Neutrophil (primary cell): ENCODE measurements at regions not wholly inside any gene's neighbourhood (a gene's known extent, or its start where the extent isn't known, plus 50 kb on each side); places are given as distances from the start of the nearest gene placed in this dataset.
"Not testable (repeated sequence)": the region's sequence is repeated elsewhere in the genome, so short reads cannot be mapped to it uniquely, and the experiment has no call there.

Experiments
- H3K27ac ChIP-seq: fragments of 200-600 bp; sonication (generic); 2 replicates; pipeline ENCODE4 v1.5.1; 2016; ENCODE audit warnings: mild to moderate bottlenecking, moderate library complexity
- H3K27me3 ChIP-seq: fragments of 200-600 bp; sonication (generic); 2 replicates; pipeline ENCODE4 v1.6.0; 2016; ENCODE audit warnings: mild to moderate bottlenecking
- H3K36me3 ChIP-seq: fragments of 200-600 bp; sonication (generic); 2 replicates; pipeline ENCODE4 v1.5.1; 2017
- H3K4me1 ChIP-seq, 2 experiments: fragments of 200-600 bp in 1 of 2; sonication (generic) in 1 of 2; 1 replicate in 1 of 2; 2 replicates in 1 of 2; pipeline versions ENCODE4 v1.5.1 to v1.6.1; 2013 to 2016; ENCODE audit warnings: low read depth in 1 of 2, low read length in 1 of 2, mild to moderate bottlenecking in 1 of 2, moderate library complexity in 1 of 2; ENCODE audit not compliant: control insufficient read depth in 1 of 2, insufficient read depth in 1 of 2
- H3K4me3 ChIP-seq, 2 experiments: fragments of 200-600 bp in 1 of 2; sonication (generic) in 1 of 2; 1 replicate in 1 of 2; 2 replicates in 1 of 2; pipeline ENCODE4 v1.5.1; 2013 to 2016; ENCODE audit warnings: low read depth in 1 of 2, low read length in 1 of 2, mild to moderate bottlenecking in 1 of 2, moderate library complexity in 1 of 2
- H3K9me3 ChIP-seq: fragments of 200-600 bp; sonication (generic); 2 replicates; pipeline ENCODE4 v1.5.1; 2016
- CTCF ChIP-seq: fragments of 200-600 bp; sonication (generic); IDR thresholded peaks from 2 replicates; pipeline ENCODE4 v1.5.1; 2016; ENCODE audit warnings: antibody characterized with exemption

- no peak for TF ChIP-seq CTCF
- H3K27me3 ChIP-seq = no peaks in the 10 kb centered on the region
- H3K36me3 ChIP-seq = no peaks in the 10 kb centered on the region
- H3K4me3 ChIP-seq = no peak overlapping the region
- H3K9me3 ChIP-seq = no peaks in the 10 kb centered on the region
- no peaks in the 10 kb centered on the region for H3K4me1 ChIP-seq
- no peak overlapping the region for H3K27ac ChIP-seq
Observed at GRCh38 chr6:140653972-140654371, 1279.5 kb upstream of the CITED2 start.

GRCh38 chr6:140653506-140653905 is 1279.1 kb upstream of the CITED2 start:
- no peak overlapping the region for H3K4me3 ChIP-seq
- H3K4me1 ChIP-seq = no peaks in the 10 kb centered on the region
- H3K27ac ChIP-seq = no peak overlapping the region
- no peaks in the 10 kb centered on the region for H3K9me3 ChIP-seq
- H3K27me3 ChIP-seq = no peaks in the 10 kb centered on the region
- TF ChIP-seq CTCF = no peak
- no peaks in the 10 kb centered on the region for H3K36me3 ChIP-seq

GRCh38 chr6:140649502-140649901 is 1275.1 kb upstream of the CITED2 start:
- H3K36me3 ChIP-seq, H3K4me3 ChIP-seq, H3K4me1 ChIP-seq, H3K27me3 ChIP-seq, H3K27ac ChIP-seq, H3K9me3 ChIP-seq: not testable (repeated sequence)

GRCh38 chr6:140647322-140647721 is 1272.9 kb upstream of the CITED2 start:
- not testable (repeated sequence) for H3K27me3 ChIP-seq, H3K36me3 ChIP-seq, H3K4me3 ChIP-seq, H3K27ac ChIP-seq, H3K9me3 ChIP-seq, H3K4me1 ChIP-seq

- TF ChIP-seq CTCF = no peak
- Histone ChIP-seq H3K27me3 (no peaks in the 10 kb centered on the region), H3K4me1 (no peaks in the 10 kb centered on the region), H3K9me3 (no peaks in the 10 kb centered on the region), H3K27ac (no peak overlapping the region), H3K36me3 (no peaks in the 10 kb centered on the region), H3K4me3 (no peak overlapping the region)
Observed at GRCh38 chr6:140644017-140644416, 1269.6 kb upstream of the CITED2 start.

- TF ChIP-seq CTCF = no peak
Observed at GRCh38 chr6:140641412-140641811, 1267.0 kb upstream of the CITED2 start.

GRCh38 chr6:140636908-140637402 is 1262.5 kb upstream of the CITED2 start:
- Histone ChIP-seq H3K9me3 (no peaks in the 10 kb centered on the region), H3K27ac (no peak overlapping the region), H3K27me3 (no peaks in the 10 kb centered on the region), H3K4me1 (no peaks in the 10 kb centered on the region), H3K4me3 (no peak overlapping the region), H3K36me3 (no peaks in the 10 kb centered on the region)
- no peak for TF ChIP-seq CTCF

More at GRCh38 chr6:140641412-140641811, 1267.0 kb upstream of the CITED2 start:
- no peaks in the 10 kb centered on the region for H3K4me1 ChIP-seq
- no peaks in the 10 kb centered on the region for H3K27me3 ChIP-seq
- H3K27ac ChIP-seq = no peak overlapping the region
- H3K9me3 ChIP-seq = no peaks in the 10 kb centered on the region
- H3K36me3 ChIP-seq = no peaks in the 10 kb centered on the region
- H3K4me3 ChIP-seq = no peak overlapping the region
